BJ (cell line): ENCODE measurements at regions not wholly inside any gene's neighbourhood (a gene's known extent, or its start where the extent isn't known, plus 50 kb on each side); places are given as distances from the start of the nearest gene placed in this dataset.

Experiments
- CTCF ChIA-PET: fragments of 350-600 bp; formaldehyde crosslinking; extraction: SDS; loops from one replicate; lab custom pipeline; 2021; ENCODE audit warnings: antibody characterized with exemption, inconsistent platforms; lab: Yijun Ruan, JAX
- POLR2A ChIA-PET: fragments of 300-600 bp; sonication (Branson Sonifier 250); formaldehyde crosslinking; extraction: SDS; loops from one replicate; lab custom pipeline; 2021; ENCODE audit warnings: antibody characterized with exemption; lab: Charles Lee
- DNase-seq: peaks from one replicate; pipeline ENCODE4 v3.0.0-alpha.2; 2011; ENCODE audit warnings: low read depth
- H3K27me3 ChIP-seq: 2 replicates; pipeline ENCODE4 v1.6.0; 2011; ENCODE audit warnings: low read length; ENCODE audit not compliant: control insufficient read depth, insufficient read depth
- H3K36me3 ChIP-seq: 2 replicates; pipeline ENCODE4 v1.5.1; 2011; ENCODE audit warnings: low read length; ENCODE audit not compliant: control insufficient read depth, insufficient read depth
- H3K4me3 ChIP-seq: 2 replicates; pipeline ENCODE4 v1.5.1; 2011; ENCODE audit warnings: low read depth, mild to moderate bottlenecking, control low read depth, low read length
- TF ChIP-seq, protein P1 (sequence below): IDR thresholded peaks from 2 replicates; pipeline ENCODE4 v1.5.1; 2011; ENCODE audit warnings: low read depth, mild to moderate bottlenecking, control low read depth, inconsistent platforms, low read length, moderate library complexity; ENCODE audit not compliant: insufficient read depth

- TF ChIP-seq, protein P1, sequence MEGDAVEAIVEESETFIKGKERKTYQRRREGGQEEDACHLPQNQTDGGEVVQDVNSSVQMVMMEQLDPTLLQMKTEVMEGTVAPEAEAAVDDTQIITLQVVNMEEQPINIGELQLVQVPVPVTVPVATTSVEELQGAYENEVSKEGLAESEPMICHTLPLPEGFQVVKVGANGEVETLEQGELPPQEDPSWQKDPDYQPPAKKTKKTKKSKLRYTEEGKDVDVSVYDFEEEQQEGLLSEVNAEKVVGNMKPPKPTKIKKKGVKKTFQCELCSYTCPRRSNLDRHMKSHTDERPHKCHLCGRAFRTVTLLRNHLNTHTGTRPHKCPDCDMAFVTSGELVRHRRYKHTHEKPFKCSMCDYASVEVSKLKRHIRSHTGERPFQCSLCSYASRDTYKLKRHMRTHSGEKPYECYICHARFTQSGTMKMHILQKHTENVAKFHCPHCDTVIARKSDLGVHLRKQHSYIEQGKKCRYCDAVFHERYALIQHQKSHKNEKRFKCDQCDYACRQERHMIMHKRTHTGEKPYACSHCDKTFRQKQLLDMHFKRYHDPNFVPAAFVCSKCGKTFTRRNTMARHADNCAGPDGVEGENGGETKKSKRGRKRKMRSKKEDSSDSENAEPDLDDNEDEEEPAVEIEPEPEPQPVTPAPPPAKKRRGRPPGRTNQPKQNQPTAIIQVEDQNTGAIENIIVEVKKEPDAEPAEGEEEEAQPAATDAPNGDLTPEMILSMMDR: no peak
- no peak for DNase-seq
- POLR2A ChIA-PET: no interaction called here
- CTCF ChIA-PET: no interaction called here
- H3K4me3 ChIP-seq: no peak overlapping the region
- no peaks in the 10 kb centered on the region for H3K27me3 ChIP-seq
- no peaks in the 10 kb centered on the region for H3K36me3 ChIP-seq
These were observed 67.5 kb downstream of the PRR32 start for GRCh38 chrX:126886997-126887396.

GRCh38 chrX:126900937-126901336, 81.4 kb downstream of the PRR32 start:
- TF ChIP-seq, protein P1: no peak
- ChIA-PET POLR2A (no interaction called here), CTCF (no interaction called here)
- Histone ChIP-seq H3K36me3 (no peaks in the 10 kb centered on the region), H3K27me3 (no peaks in the 10 kb centered on the region), H3K4me3 (no peak overlapping the region)
- no peak for DNase-seq

DNA sequence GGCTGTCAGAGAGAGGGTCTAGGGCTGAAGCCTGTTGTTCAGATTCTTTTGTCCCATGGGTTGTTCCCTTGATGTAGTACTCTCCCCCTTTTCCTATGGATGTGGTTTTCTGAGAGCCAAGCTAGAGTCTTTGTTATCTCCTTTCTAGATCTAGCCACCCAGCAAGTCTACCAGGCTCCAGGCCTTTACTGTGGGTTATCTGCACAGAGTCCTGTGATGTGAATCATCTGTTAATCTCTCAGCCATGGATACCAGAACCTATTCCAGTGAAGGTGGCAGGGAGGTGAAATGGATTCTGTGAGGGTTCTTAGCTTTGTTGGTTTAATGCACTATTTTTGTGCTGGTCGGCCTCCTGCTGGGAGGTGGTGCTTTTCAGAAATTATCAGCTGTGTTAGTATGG, 109.5 kb downstream of the PRR32 start:
- TF ChIP-seq, protein P1: no peak
- H3K4me3 ChIP-seq: no peak overlapping the region

DNA sequence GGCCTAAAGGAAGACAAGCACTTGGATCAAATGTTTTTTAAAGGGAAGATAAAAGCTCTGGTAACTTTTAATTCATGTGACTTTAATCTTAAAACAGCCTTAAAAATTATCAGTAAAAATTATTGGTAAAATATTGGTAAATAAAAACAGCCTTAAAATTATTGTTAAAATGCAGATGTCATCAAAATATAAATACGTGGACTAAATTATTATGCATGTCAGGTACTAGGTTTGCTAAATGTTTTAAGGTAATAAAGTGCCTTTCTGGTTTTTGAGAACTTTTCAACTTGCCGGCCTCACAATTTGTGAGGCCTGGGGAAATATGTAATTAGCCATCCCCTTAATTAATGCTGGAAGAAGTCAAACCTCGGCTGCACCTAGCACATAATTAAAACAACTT, 147.7 kb downstream of the PRR32 start:
- ChIA-PET CTCF (no interaction called here), POLR2A (no interaction called here)
- TF ChIP-seq, protein P1: no peak
- Histone ChIP-seq H3K4me3 (no peak overlapping the region), H3K36me3 (no peaks in the 10 kb centered on the region), H3K27me3 (no peaks in the 10 kb centered on the region)
- DNase-seq: no peak

More for the DNA sequence above, 109.5 kb downstream of the PRR32 start:
- DNase-seq: no peak
- CTCF ChIA-PET: no interaction called here
- H3K27me3 ChIP-seq: no peaks in the 10 kb centered on the region
- no peaks in the 10 kb centered on the region for H3K36me3 ChIP-seq
- POLR2A ChIA-PET: no interaction called here

DNA sequence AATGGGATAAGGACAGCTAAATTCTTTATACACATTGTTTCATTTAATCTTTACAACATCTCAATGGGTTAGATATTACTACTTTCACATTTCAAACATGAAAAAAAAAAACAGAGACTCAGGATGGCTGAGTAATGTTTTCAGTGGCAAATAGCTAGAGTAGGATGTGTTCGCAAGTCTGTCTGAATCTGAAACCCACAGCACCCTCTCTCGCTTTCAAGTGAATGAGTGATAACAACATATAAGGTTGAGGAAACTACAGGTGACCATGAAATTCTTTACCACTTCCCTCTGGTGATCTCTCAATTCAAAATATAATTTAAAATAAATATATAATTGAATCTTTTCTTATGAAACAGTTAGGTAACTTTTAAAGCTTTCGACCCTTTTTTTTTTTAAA, 162.6 kb downstream of the PRR32 start:
- ChIA-PET POLR2A (no interaction called here), CTCF (no interaction called here)
- DNase-seq: no peak
- no peaks in the 10 kb centered on the region for H3K36me3 ChIP-seq
- no peak overlapping the region for H3K4me3 ChIP-seq
- H3K27me3 ChIP-seq: no peaks in the 10 kb centered on the region
- TF ChIP-seq, protein P1: no peak
